GM12891 (cell line): ENCODE measurements at regions not wholly inside any gene's neighbourhood (a gene's known extent, or its start where the extent isn't known, plus 50 kb on each side); places are given as distances from the start of the nearest gene placed in this dataset.

Experiments
- POLR2A ChIP-seq: IDR thresholded peaks from 2 replicates; pipeline ENCODE4 v1.6.1; 2011; ENCODE audit warnings: low read depth, low read length, control low read depth
- TAF1 ChIP-seq: IDR thresholded peaks from 2 replicates; pipeline ENCODE4 v1.6.1; 2011; ENCODE audit warnings: low read depth, low read length, control low read depth

DNA sequence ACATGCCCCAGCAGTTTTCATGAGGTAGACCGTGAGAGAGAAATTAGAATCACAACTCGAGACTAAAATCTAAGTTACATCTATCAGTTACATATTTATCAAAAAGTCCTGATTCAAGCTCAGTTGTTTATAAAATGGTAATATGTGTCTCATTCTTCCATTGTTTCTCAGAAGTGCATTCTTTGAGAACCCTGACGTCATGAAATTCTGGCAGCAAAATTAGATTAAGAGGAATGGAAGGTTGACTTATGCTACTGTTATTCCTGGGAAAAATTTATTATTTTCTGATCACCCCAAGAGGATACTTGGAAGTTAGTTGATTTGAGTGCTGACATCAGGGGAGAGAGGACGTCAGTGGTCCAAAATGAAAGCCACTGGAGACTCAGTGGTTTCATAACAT is 1864.8 kb upstream of the LRRTM1 start:
- TF ChIP-seq POLR2A (no peak), TAF1 (no peak)
